Suppressor macrophage treated with lipopolysaccharide for 4 hours (primary cell): ENCODE measurements at regions not wholly inside any gene's neighbourhood (a gene's known extent, or its start where the extent isn't known, plus 50 kb on each side); places are given as distances from the start of the nearest gene placed in this dataset.

Experiments
- DNase-seq: peaks from one replicate; pipeline ENCODE4 v3.0.0-alpha.2; 2020

GRCh38 chr7:54810401-54810800 is 51.4 kb upstream of the SEC61G start:
- no peak for DNase-seq

DNA sequence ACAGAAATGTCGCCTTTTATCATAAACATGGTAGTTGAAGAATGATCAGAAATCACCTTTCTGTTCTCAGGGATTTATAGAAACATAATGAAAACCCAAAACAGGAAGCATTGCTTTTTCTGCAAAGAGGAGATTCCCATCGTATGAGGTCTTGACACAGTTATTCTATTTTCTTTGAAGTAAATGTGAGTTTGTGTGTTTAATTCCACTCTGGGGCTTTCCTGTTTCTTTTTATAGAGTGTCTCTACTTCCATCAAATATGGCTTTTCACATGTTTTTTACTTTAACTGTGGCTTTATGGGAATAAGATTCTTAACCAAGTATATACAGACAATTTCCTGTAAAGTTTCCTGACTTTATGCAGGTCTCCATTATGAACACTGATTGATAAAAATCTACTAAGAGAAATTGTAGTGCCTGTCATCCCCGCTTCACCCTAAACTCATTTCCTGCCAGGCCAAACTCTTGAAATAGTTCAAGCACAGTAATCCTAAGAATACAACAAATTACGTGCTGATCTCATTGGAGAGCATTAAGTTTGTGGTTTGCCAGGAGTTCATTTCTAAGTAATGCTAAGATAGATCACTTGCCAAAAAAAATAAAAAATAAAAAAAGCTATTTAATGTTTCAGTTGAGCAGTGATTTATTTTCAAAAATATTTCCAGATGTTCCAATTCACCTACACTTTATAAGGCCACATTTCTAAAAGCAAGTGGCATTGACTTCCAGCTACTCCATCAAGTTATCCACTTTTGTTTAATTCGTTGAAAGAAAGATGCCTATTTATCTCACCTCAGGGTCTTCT is 52.2 kb upstream of the SEC61G start:
- no peak for DNase-seq

DNA sequence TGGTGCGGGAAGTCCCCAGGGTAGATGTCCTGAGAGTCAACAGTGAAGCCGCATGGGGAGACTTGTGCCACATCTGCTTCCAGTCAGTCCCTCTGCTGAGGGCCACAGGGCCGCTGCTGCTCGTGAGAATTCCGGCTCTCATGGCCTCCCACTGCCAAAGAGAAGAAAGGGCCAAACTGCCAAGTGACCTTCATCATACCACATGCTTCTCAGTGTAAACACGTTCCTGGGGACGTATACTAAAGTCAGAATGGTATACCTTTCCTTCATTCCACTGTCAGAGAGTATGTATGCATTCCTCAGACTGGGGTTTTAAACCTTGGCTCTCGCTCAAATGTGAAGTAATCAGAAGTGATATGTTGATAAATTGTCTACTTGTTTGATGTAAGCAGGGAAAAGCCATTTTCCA is 52.8 kb upstream of the SEC61G start:
- no peak for DNase-seq

DNA sequence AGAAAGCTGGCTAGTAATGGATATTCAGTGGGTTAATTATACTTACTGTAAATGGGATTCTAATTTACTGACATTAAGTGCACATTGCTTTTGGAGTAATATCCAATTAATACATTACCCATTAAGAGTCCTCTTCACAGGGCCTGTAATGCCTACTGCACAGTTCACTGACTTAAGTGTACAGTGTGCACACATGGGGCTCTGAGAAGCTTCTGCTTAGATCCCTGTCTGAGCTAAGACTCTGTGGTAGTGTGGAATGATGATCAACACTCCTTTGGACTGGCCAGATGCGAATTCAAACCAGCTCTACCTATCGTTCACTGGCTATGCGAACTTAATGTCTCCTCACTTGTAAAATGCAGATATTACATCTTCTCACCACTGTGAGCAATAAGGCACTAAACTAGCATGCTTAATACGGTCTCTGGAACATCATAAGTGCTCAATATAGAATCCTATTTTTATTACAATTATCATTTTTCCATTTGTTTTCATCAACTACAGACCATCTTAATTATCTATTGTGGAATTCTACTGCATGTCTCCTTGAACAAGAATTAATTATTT is 53.8 kb upstream of the SEC61G start:
- DNase-seq = no peak

DNA sequence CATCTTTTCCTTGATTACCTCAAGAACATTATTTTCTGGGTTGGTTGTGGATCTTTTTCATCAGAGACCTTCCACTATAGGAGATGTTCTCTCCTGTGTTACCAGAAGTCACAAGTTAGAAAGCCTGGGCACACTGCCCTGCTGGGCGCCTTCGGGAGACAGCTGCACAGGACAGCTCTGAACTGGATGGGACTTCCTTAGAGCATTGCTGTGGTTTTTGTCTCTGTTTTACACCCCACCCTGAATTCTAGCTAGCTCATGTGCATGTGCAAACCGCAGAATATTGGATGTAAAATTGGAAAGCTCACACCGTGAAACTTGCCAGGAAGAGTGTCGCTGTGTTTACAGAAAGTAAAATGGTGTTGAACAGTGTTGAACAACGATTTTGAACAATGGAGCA is 54.4 kb upstream of the SEC61G start:
- DNase-seq = no peak

GRCh38 chr7:54814401-54814800 is 55.4 kb upstream of the SEC61G start:
- no peak for DNase-seq

DNA sequence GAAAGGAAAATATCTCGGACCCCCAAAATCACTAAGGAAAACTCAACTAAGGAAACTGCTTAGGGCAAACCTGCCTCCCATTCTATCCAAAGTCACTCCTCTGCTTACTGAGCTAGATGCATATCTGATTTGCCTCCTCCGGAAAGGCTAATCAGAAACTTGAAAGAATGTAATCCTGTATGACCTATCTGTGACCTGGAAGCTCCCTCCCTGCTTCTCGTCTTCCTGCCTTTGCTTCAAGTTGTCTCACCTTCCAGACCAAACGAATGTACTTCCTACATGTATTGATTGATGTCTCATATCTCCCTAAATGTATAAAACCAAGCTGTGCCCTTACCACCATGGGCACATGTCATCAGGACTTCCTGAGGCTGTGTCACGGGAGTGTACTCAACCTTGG is 58.1 kb upstream of the SEC61G start:
- no peak for DNase-seq

- DNase-seq = peak; percentile 73
Observed at GRCh38 chr7:54823776-54824175, 64.8 kb upstream of the SEC61G start.

- DNase-seq = no peak
Observed at GRCh38 chr7:54824655-54825054, 65.6 kb upstream of the SEC61G start.

- DNase-seq = no peak
Observed at GRCh38 chr7:54825368-54825767, 66.4 kb upstream of the SEC61G start.

- peak; percentile 13 for DNase-seq
Observed at GRCh38 chr7:54827734-54828133, 68.7 kb upstream of the SEC61G start.

- DNase-seq = no peak
Observed at GRCh38 chr7:54831046-54831643, 72.1 kb upstream of the SEC61G start.

- peak; percentile 13 for DNase-seq
Observed at GRCh38 chr7:54831644-54832095, 72.7 kb upstream of the SEC61G start.

- DNase-seq = no peak
Observed at GRCh38 chr7:54833001-54833467, 74.0 kb upstream of the SEC61G start.

DNA sequence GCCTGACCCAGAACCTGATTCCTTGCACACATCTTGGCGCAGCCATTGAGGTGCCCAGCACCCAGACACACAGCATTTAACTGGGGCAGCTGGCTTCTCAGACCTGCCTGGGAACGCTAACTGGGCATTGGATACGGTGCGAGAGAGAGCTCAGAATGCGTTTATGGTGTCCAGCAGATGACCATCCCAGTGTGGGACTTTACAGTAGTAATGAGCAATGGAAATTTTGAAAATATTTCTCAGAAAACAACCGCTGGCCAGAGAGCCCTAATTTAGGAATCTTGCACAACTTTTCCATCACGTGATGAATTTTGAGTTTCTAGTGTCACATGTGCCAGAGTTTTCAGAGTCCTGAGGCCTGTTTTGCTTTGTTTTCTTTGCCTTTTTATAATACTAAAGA is 78.2 kb upstream of the SEC61G start:
- no peak for DNase-seq

DNA sequence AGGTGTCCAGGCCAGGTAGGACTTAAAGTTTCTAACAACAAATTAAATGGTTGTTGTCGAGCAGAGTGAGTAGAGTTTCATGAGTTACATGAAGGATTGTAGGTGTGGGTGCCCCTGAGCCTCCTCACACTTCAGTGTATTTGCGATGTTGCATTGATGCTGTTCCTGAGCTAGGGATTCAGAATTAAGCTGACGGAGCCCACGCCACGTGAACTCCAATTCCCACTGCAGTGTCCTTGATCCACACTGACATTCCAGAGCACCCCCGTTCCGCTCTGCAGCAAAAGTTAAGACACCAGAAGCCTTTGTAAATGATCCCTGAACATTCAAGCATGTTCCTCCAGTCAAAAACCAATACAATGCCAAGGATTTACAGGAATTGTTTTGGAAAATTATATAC is 78.8 kb upstream of the SEC61G start:
- no peak for DNase-seq

DNA sequence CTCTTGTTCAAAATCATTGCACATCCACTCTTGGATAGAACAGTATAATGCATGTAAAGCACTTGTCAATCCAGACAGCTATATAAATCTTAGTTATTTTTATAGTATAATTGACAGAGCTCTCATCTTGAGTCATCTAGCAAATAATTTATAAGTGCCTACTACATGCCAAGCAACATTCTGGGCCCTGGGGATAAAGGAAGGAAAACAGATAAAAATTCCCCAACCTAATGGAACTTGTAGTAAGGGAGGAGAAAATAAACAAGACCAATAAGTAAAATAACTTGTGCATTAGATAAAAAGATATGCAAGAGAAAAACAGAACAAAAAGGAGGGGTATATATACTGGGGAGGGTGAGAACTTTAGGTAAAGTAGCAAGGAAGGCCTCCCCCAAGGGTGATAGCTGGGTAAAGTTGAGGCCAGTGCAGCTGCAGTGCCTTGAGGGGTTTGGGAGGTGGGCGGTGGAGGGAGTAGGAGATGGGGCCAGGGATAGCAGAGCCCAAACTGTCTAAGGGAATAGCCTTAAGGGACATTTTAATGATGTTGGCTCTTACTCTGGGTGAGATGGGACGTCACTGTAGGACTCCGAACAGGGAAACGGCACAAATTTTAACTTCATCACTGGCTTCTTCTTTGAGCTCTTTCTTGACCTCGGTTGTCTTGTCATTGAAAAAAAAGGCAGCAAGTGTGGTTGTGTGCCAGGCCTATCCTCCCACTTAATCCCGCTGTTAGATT is 79.3 kb upstream of the SEC61G start:
- no peak for DNase-seq

DNA sequence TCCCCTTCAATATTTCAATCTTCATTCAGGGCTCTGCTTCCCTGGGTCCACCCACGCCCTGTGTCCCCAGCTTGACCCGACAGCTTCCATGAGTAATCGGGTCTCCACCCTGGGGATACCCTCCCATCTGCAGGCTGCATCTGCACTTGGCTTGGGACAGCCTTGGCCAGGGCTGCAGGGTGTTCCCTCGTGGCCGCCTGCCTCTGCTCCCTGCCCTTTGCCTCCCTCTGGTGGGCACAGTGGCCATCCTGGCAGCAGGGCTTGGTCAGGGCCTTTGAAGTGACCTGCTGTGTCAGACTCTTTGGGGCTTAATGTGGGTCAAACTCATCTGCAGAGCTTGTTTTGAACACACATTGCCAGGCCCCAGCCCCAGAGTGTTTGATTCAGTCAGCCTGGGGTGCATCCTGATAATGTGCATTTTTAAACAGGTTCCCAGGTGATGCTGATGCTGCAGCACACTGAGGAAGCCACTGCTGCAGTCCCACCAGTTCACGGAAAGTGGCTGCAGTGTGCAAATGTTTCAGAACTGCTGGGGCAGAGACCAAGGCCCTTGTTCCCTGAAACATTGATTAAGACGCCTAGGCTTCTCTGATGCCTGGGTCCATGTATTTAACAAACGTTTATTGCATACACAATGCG is 80.7 kb upstream of the SEC61G start:
- DNase-seq = peak; percentile 34

- peak; percentile 28 for DNase-seq
Observed at GRCh38 chr7:54841772-54842697, 83.0 kb upstream of the SEC61G start.

GRCh38 chr7:54843841-54844355 is 84.9 kb upstream of the SEC61G start:
- DNase-seq = no peak

- DNase-seq = no peak
Observed at GRCh38 chr7:54846273-54846672, 87.3 kb upstream of the SEC61G start.

DNA sequence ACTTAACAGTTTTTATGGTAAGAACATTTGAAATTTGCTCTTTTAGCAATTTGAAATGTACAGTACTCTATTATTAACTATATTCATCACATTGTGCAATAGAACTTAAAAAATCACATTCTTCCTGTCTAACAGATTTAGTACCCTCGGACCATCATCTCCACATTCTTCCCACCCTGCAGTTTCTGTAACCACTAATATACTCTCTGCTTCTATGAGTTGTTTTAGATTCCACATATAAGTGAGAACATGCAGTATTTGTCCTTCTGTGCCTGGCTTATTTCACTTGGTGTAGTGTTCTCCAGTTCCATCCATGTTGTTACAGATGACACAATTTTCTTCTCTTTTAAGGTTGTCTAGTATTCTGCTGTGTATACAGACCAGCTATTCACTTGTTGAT is 88.9 kb upstream of the SEC61G start:
- DNase-seq = no peak
